GM21390 (cell line): ENCODE measurements at regions not wholly inside any gene's neighbourhood (a gene's known extent, or its start where the extent isn't known, plus 50 kb on each side); places are given as distances from the start of the nearest gene placed in this dataset.

Experiments
- ATAC-seq: cut with Tn5 transposase; IDR thresholded peaks from one replicate; pipeline ENCODE4 v1.9.1; 2021; ENCODE audit not compliant: unreplicated experiment

DNA sequence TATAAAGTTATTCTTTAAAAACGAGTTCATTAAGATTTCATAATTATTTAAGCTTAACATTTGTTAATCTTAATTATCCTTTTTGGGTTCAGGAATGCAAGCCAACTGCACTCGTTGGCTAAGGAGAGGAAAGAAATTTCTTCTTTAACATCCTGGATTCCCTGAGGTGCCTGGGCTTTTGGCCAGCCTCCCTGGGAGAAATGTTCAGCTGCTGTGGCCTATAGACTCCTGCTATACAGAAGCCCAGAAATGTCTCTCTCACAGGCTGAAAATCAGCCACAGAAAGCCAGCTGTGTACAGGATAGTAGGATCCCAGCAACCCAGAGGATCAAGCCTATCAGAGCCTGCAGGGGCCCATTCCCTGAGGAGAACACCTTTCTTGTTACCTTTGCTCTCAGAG, 430.3 kb downstream of the XIRP2 start:
- no peak for ATAC-seq

DNA sequence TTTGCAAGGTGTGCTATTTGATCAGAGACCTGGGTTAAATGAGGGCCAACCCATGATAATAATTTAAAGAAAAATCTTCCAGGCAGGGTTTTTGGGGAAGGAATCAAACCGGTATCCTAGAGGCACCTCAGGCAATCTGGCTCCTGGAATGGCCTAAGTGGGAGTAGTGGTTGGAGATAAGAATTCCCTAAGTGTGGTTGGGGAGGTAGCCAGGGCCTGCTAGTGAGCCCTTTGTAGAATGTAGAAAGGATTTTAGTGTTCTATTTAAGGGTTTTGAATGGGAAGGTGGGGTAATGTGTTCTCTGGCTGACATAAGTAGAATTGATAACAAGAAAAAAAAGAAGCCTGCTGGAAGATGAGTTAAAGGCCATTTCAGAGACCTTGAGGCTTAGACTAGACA, 422.2 kb downstream of the XIRP2 start:
- ATAC-seq, result no peak
